ENCODE measurements at regions not wholly inside any gene's neighbourhood (a gene's known extent, or its start where the extent isn't known, plus 50 kb on each side); places are given as distances from the start of the nearest gene placed in this dataset.
"Not testable (repeated sequence)": the region's sequence is repeated elsewhere in the genome, so short reads cannot be mapped to it uniquely, and the experiment has no call there.

GRCh38 chr5:119694284-119694683, 64.9 kb downstream of the FAM170A start:
- peak; percentile 1 for DNase-seq

- DNase-seq = no peak
These were observed 76.7 kb downstream of the FAM170A start for GRCh38 chr5:119706049-119706448.

- no peak for DNase-seq
These were observed 78.9 kb downstream of the FAM170A start for GRCh38 chr5:119708076-119708790.

GRCh38 chr5:119721775-119722174, 92.4 kb downstream of the FAM170A start:
- no peak for DNase-seq

GRCh38 chr5:119725291-119725690, 95.9 kb downstream of the FAM170A start:
- DNase-seq = not testable (repeated sequence)

- DNase-seq = no peak
These were observed 97.2 kb downstream of the FAM170A start for GRCh38 chr5:119726544-119726943.

GRCh38 chr5:119740225-119740624, 110.9 kb downstream of the FAM170A start:
- no peak for DNase-seq

- no peak for DNase-seq
These were observed 112.3 kb downstream of the FAM170A start for GRCh38 chr5:119741691-119742090.

GRCh38 chr5:119742311-119742710, 113.0 kb downstream of the FAM170A start:
- peak; percentile 3 for DNase-seq

- DNase-seq = peak; percentile 47
These were observed 114.6 kb downstream of the FAM170A start for GRCh38 chr5:119743927-119744326.

- DNase-seq = no peak
These were observed 116.6 kb downstream of the FAM170A start for GRCh38 chr5:119745976-119746375.

GRCh38 chr5:119746984-119747383, 117.6 kb downstream of the FAM170A start:
- DNase-seq = no peak

GRCh38 chr5:119750887-119751733, 121.8 kb downstream of the FAM170A start:
- no peak for DNase-seq

- no peak for DNase-seq
These were observed 122.4 kb downstream of the FAM170A start for GRCh38 chr5:119751734-119752094.

- no peak for DNase-seq
These were observed 123.8 kb downstream of the FAM170A start for GRCh38 chr5:119752921-119753886.

- DNase-seq = not testable (repeated sequence)
These were observed 125.5 kb downstream of the FAM170A start for GRCh38 chr5:119754825-119755224.

- no peak for DNase-seq
These were observed 127.9 kb downstream of the FAM170A start for GRCh38 chr5:119757276-119757675.

GRCh38 chr5:119769695-119770693, 140.6 kb downstream of the FAM170A start:
- DNase-seq = not testable (repeated sequence)

- not testable (repeated sequence) for DNase-seq
These were observed 150.8 kb downstream of the FAM170A start for GRCh38 chr5:119780145-119780544.

- no peak for DNase-seq
These were observed 155.7 kb downstream of the FAM170A start for GRCh38 chr5:119785057-119785456.

GRCh38 chr5:119789406-119790117, 160.2 kb downstream of the FAM170A start:
- DNase-seq = no peak
